IMR-90 (cell line): ENCODE measurements at regions not wholly inside any gene's neighbourhood (a gene's known extent, or its start where the extent isn't known, plus 50 kb on each side); places are given as distances from the start of the nearest gene placed in this dataset.
A peak's percentile ranks its signal among the peaks of the same experiment; 100 is the strongest.

Experiments used
- ATAC-seq: fragments of 200-7000 bp; cut with Tn5 transposase; 2 replicates; pipeline ENCODE4 v1.9.1; 2020; ENCODE audit warnings: low read depth, mild to moderate bottlenecking, moderate library complexity
- BruUV-seq: library from RNA; stranded (reverse); fragments of 400-500 nt; replicated peaks from 2 replicates; lab custom pipeline; 2021; lab: Mats Ljungman, UMichigan
- CTCF ChIA-PET: fragments of 300-600 bp; formaldehyde crosslinking; extraction: SDS; loops from one replicate; lab custom pipeline; 2021; ENCODE audit warnings: antibody characterized with exemption; lab: Yijun Ruan, JAX
- POLR2A ChIA-PET: fragments of 300-600 bp; sonication (Branson Sonifier 250); formaldehyde crosslinking; loops from one replicate; lab custom pipeline; 2022; ENCODE audit warnings: antibody characterized with exemption; ENCODE audit not compliant: unreplicated experiment; lab: Charles Lee
- DNase-seq: peaks from one replicate; pipeline ENCODE4 v3.0.0; 2013
- H2AFZ ChIP-seq: replicated peaks from 2 replicates; pipeline ENCODE3; 2013; ENCODE audit warnings: low read length, mild to moderate bottlenecking; ENCODE audit not compliant: poor library complexity
- H2AK5ac ChIP-seq: 2 replicates; pipeline ENCODE4 v1.6.1; 2013; ENCODE audit warnings: low read depth, low read length, inconsistent platforms
- H2AK9ac ChIP-seq: replicated peaks from 2 replicates; pipeline ENCODE3; 2013; ENCODE audit warnings: mild to moderate bottlenecking, low read depth, low read length, moderate library complexity; ENCODE audit not compliant: poor library complexity
- H2BK120ac ChIP-seq: 2 replicates; pipeline ENCODE4 v1.6.1; 2013; ENCODE audit warnings: low read depth, low read length, inconsistent platforms
- H2BK15ac ChIP-seq: 3 replicates; pipeline ENCODE4 v1.6.1; 2013; ENCODE audit warnings: low read depth, low read length, inconsistent platforms
- H2BK20ac ChIP-seq: 2 replicates; pipeline ENCODE4 v1.6.1; 2013; ENCODE audit warnings: low read depth, mild to moderate bottlenecking, inconsistent platforms, low read length, moderate library complexity
- H2BK5ac ChIP-seq: 2 replicates; pipeline ENCODE4 v1.6.1; 2013; ENCODE audit warnings: mild to moderate bottlenecking, low read depth, low read length, inconsistent platforms; ENCODE audit not compliant: poor library complexity, severe bottlenecking
- H3K14ac ChIP-seq: replicated peaks from 2 replicates; pipeline ENCODE4 v1.6.1; 2013; ENCODE audit warnings: low read depth, low read length, inconsistent platforms
- H3K18ac ChIP-seq: 2 replicates; pipeline ENCODE4 v1.6.1; 2013; ENCODE audit warnings: low read depth, low read length, control low read depth
- H3K23ac ChIP-seq: 2 replicates; pipeline ENCODE4 v1.6.1; 2013; ENCODE audit warnings: low read depth, low read length, inconsistent platforms
- H3K27ac ChIP-seq: 2 replicates; pipeline ENCODE4 v1.5.1; 2013; ENCODE audit warnings: mild to moderate bottlenecking, control low read depth, low read length; ENCODE audit not compliant: insufficient read depth
- H3K27me3 ChIP-seq: 2 replicates; pipeline ENCODE4 v1.6.1; 2013; ENCODE audit warnings: low read length; ENCODE audit not compliant: control insufficient read depth, insufficient read depth
- H3K36me3 ChIP-seq: 2 replicates; pipeline ENCODE4 v1.6.1; 2013; ENCODE audit warnings: low read length, mixed read lengths; ENCODE audit not compliant: control insufficient read depth, insufficient read depth
- H3K4ac ChIP-seq: 2 replicates; pipeline ENCODE4 v1.6.1; 2013; ENCODE audit warnings: low read depth, low read length, inconsistent platforms
- H3K4me1 ChIP-seq: 2 replicates; pipeline ENCODE4 v1.6.1; 2013; ENCODE audit warnings: low read length, mixed read lengths; ENCODE audit not compliant: control insufficient read depth, insufficient read depth
- H3K4me2 ChIP-seq: 2 replicates; pipeline ENCODE4 v1.6.1; 2013; ENCODE audit warnings: low read depth, mild to moderate bottlenecking, control low read depth, low read length, moderate library complexity
- H3K4me3 ChIP-seq: 2 replicates; pipeline ENCODE4 v1.5.1; 2013; ENCODE audit warnings: low read depth, mild to moderate bottlenecking, control low read depth, low read length, moderate library complexity; ENCODE audit not compliant: insufficient read depth
- H3K56ac ChIP-seq: 2 replicates; pipeline ENCODE4 v1.6.1; 2013; ENCODE audit warnings: low read length, inconsistent platforms; ENCODE audit not compliant: insufficient read depth; ENCODE audit errors: extremely low read depth
- H3K79me1 ChIP-seq, 2 experiments: 2 replicates each; pipeline ENCODE4 v1.6.1; 2013; ENCODE audit warnings: low read length in 2 of 2, inconsistent platforms in 1 of 2, low read depth in 1 of 2
- H3K9ac ChIP-seq: 2 replicates; pipeline ENCODE4 v1.6.1; 2013; ENCODE audit warnings: low read depth, low read length, control low read depth
- H3K9me1 ChIP-seq: 2 replicates; pipeline ENCODE4 v1.6.1; 2013; ENCODE audit warnings: low read length, inconsistent platforms; ENCODE audit not compliant: insufficient read depth
- H3K9me3 ChIP-seq: 2 replicates; pipeline ENCODE4 v1.6.1; 2013; ENCODE audit warnings: low read length; ENCODE audit not compliant: control insufficient read depth, insufficient read depth
- H4K20me1 ChIP-seq: 2 replicates; pipeline ENCODE4 v1.6.1; 2013; ENCODE audit warnings: low read length, inconsistent platforms; ENCODE audit not compliant: insufficient read depth
- H4K5ac ChIP-seq: 2 replicates; pipeline ENCODE4 v1.6.1; 2013; ENCODE audit warnings: mild to moderate bottlenecking, low read depth, low read length, control low read depth
- H4K8ac ChIP-seq, 2 experiments: 2 replicates each; pipeline ENCODE4 v1.6.1; 2013; ENCODE audit warnings: low read depth in 2 of 2, low read length in 2 of 2, control low read depth in 1 of 2, inconsistent platforms in 1 of 2
- H4K91ac ChIP-seq: 2 replicates; pipeline ENCODE4 v1.6.1; 2013; ENCODE audit warnings: low read depth, low read length, inconsistent platforms; ENCODE audit not compliant: insufficient read depth
- BHLHE40 ChIP-seq: fragments of 150-350 bp; IDR thresholded peaks from 2 replicates; pipeline ENCODE4 v1.6.1; 2016; ENCODE audit warnings: mild to moderate bottlenecking, low read depth, low read length
- CEBPB ChIP-seq: IDR thresholded peaks from 2 replicates; pipeline ENCODE4 v1.6.1; 2012; ENCODE audit warnings: low read depth, low read length, improper control_type of control experiment
- CHD1 ChIP-seq: IDR thresholded peaks from 2 replicates; pipeline ENCODE4 v1.6.1; 2012; ENCODE audit warnings: low read depth, low read length, improper control_type of control experiment
- ELK1 ChIP-seq: fragments of 150-350 bp; IDR thresholded peaks from 2 replicates; pipeline ENCODE4 v1.6.1; 2016; ENCODE audit warnings: low read depth, mild to moderate bottlenecking, low read length, moderate library complexity, borderline replicate concordance
- FOS ChIP-seq: fragments of 150-350 bp; IDR thresholded peaks from 2 replicates; pipeline ENCODE4 v1.6.1; 2016; ENCODE audit warnings: low read depth, low read length
- MAFK ChIP-seq: IDR thresholded peaks from 2 replicates; pipeline ENCODE4 v1.6.1; 2012; ENCODE audit warnings: low read depth, low read length, improper control_type of control experiment
- MAZ ChIP-seq: IDR thresholded peaks from 2 replicates; pipeline ENCODE4 v1.6.1; 2012; ENCODE audit warnings: low read depth, mild to moderate bottlenecking, low read length, improper control_type of control experiment, moderate library complexity, borderline replicate concordance
- MXI1 ChIP-seq: IDR thresholded peaks from 2 replicates; pipeline ENCODE4 v1.6.1; 2012; ENCODE audit warnings: low read depth, mild to moderate bottlenecking, low read length, moderate library complexity, borderline replicate concordance
- NFE2L2 ChIP-seq: fragments of 150-350 bp; IDR thresholded peaks from 2 replicates; pipeline ENCODE4 v1.6.1; 2016; ENCODE audit warnings: low read depth, mild to moderate bottlenecking, low read length
- POLR2A ChIP-seq: IDR thresholded peaks from 2 replicates; pipeline ENCODE4 v1.6.1; 2012; ENCODE audit warnings: mild to moderate bottlenecking, low read depth, low read length
- RAD21 ChIP-seq: IDR thresholded peaks from 2 replicates; pipeline ENCODE4 v1.6.1; 2012; ENCODE audit warnings: low read length, improper control_type of control experiment
- RFX5 ChIP-seq: IDR thresholded peaks from 2 replicates; pipeline ENCODE4 v1.8.0; 2012; ENCODE audit warnings: low read depth, mild to moderate bottlenecking, low read length, moderate library complexity
- SMC3 ChIP-seq: fragments of 150-350 bp; IDR thresholded peaks from 2 replicates; pipeline ENCODE4 v1.6.1; 2016; ENCODE audit warnings: low read depth, mild to moderate bottlenecking, antibody characterized with exemption, low read length, moderate library complexity
- USF2 ChIP-seq: fragments of 150-350 bp; IDR thresholded peaks from 2 replicates; pipeline ENCODE4 v1.6.1; 2017; ENCODE audit warnings: mild to moderate bottlenecking, antibody characterized with exemption, low read length, low read depth
- WGBS, 2 experiments: methylation state at CpG; one replicate each; pipeline versions ENCODE4 v1.1.5 to v1.1.7; 2013; ENCODE audit warnings: missing lambda C conversion rate in 2 of 2; ENCODE audit not compliant: insufficient read length in 1 of 2; ENCODE audit errors: extremely low coverage in 2 of 2; 5-methylcytosine and 5-hydroxymethylcytosine counted together
- dilution Hi-C: fragments of 300-500 bp; cut with HindIII; formaldehyde crosslinking; loops from one replicate; pipeline ENCODE4 v1.14.3; 2018; ENCODE audit warnings: low sequenced_read_pairs; ENCODE audit not compliant: unreplicated experiment
- in situ Hi-C: fragments of 300-500 bp; cut with MboI; formaldehyde crosslinking; loops from 3 replicates; pipeline ENCODE4 v1.14.3; 2019; ENCODE audit warnings: low sequenced_read_pairs, inconsistent platforms, mixed read lengths
- intact Hi-C: fragments of 100-400 bp; cut with micrococcal nuclease; formaldehyde crosslinking; loops from 2 replicates; pipeline ENCODE4 v1.10.0; 2022

- H3K18ac ChIP-seq, result no peak overlapping the region
- no peak overlapping the region for H2BK20ac ChIP-seq
- H2BK15ac ChIP-seq, result no peak overlapping the region
- H3K27ac ChIP-seq, result no peak overlapping the region
- no peaks in the 10 kb centered on the region for H4K20me1 ChIP-seq
- in situ Hi-C loops, result no loop called here
- no peak overlapping the region for H4K5ac ChIP-seq
- BruUV-seq, result no TSS peak
- H3K14ac ChIP-seq, result peak overlapping the region; percentile 58; the same call in 1 of the 2 replicates
- DNase-seq (no peak), ATAC-seq (no peak)
- H3K4me2 ChIP-seq, result no peak overlapping the region
- no peaks in the 10 kb centered on the region for H3K36me3 ChIP-seq
- no peak overlapping the region for H4K8ac ChIP-seq
- H3K4me3 ChIP-seq, result no peak overlapping the region
- ChIA-PET CTCF (interaction anchor here (0.6 kb wide), 1 partner anchor 304 kb away, joined by 3 read pairs; no protein-coding TSS in a partner anchor), POLR2A (no interaction called here)
- no peak overlapping the region for H3K56ac ChIP-seq
- peaks cover 4% of the 10 kb centered on the region for H3K4me1 ChIP-seq
- no peak overlapping the region for H3K9ac ChIP-seq
- H3K9me1 ChIP-seq, result no peaks in the 10 kb centered on the region
- intact Hi-C loops, result no loop called here
- H4K91ac ChIP-seq, result no peak overlapping the region
- dilution Hi-C loops, result no loop called here
- H2AK9ac ChIP-seq, result no peak overlapping the region
- no peak overlapping the region for H2AK5ac ChIP-seq
- no peaks in the 10 kb centered on the region for H3K79me1 ChIP-seq
- H3K23ac ChIP-seq, result no peak overlapping the region
- 0 out of 2 replicates have a peak overlapping the region, but pooled peaks have one; percentile 14 for H2BK120ac ChIP-seq
- peaks cover 3% of the 10 kb centered on the region; the same call in 1 of the 2 replicates for H3K9me3 ChIP-seq
- WGBS, 2 experiments, result no CpG with 5 or more reads among the region's 3 CpGs
- no peak overlapping the region for H3K4ac ChIP-seq
- TF ChIP-seq BHLHE40 (no peak), CHD1 (no peak), MAFK (no peak), MAZ (no peak), RAD21 (no peak), POLR2A (no peak), MXI1 (no peak), SMC3 (no peak), FOS (no peak), RFX5 (no peak), USF2 (no peak), CEBPB (no peak), ELK1 (no peak), NFE2L2 (no peak)
- H2AFZ ChIP-seq, result no peak overlapping the region
- H2BK5ac ChIP-seq, result no peak overlapping the region
- H3K27me3 ChIP-seq, result no peaks in the 10 kb centered on the region
These were observed 168.5 kb upstream of the TPM1 start for GRCh38 chr15:62874064-62874463.
